HL-60 (cell line): ENCODE measurements at regions not wholly inside any gene's neighbourhood (a gene's known extent, or its start where the extent isn't known, plus 50 kb on each side); places are given as distances from the start of the nearest gene placed in this dataset.

Experiments used
- DNase-seq, 2 experiments: peaks; one replicate each; pipeline ENCODE4 v3.0.0-alpha.2; 2010 to 2020; ENCODE audit warnings: low read depth in 1 of 2, low spot score in 1 of 2
- H3K27ac ChIP-seq: fragments of 250-450 bp; sonication (Bioruptor Pico); replicated peaks from 2 replicates; pipeline ENCODE4 v1.5.1; 2020; ENCODE audit warnings: mild to moderate bottlenecking, moderate library complexity
- H3K27me3 ChIP-seq: fragments of 250-450 bp; sonication (Bioruptor Pico); 2 replicates; pipeline ENCODE4 v1.5.1; 2021; ENCODE audit warnings: mild to moderate bottlenecking, moderate library complexity; ENCODE audit not compliant: insufficient read depth, poor library complexity, severe bottlenecking
- H3K4me3 ChIP-seq: replicated peaks from 2 replicates; pipeline ENCODE4 v1.5.1; 2011; ENCODE audit warnings: mild to moderate bottlenecking, control low read depth, low read length; ENCODE audit not compliant: insufficient read depth
- CTCF ChIP-seq: IDR thresholded peaks from one replicate; pipeline ENCODE4 v1.5.1; 2011; ENCODE audit warnings: low read length, control low read depth, inconsistent platforms; ENCODE audit not compliant: insufficient read depth
- GABPA ChIP-seq: IDR thresholded peaks from 2 replicates; pipeline ENCODE4 v1.6.1; 2012; ENCODE audit warnings: low read depth
- POLR2AphosphoS5 ChIP-seq: IDR thresholded peaks from 2 replicates; pipeline ENCODE4 v1.6.1; 2012; ENCODE audit warnings: low read depth
- REST ChIP-seq: IDR thresholded peaks from 2 replicates; pipeline ENCODE4 v1.6.1; 2012; ENCODE audit warnings: low read depth; ENCODE audit not compliant: insufficient replicate concordance
- SPI1 ChIP-seq: IDR thresholded peaks from 2 replicates; pipeline ENCODE4 v1.6.1; 2012; ENCODE audit warnings: low read depth, mild to moderate bottlenecking, borderline replicate concordance

- no peak overlapping the region for H3K27ac ChIP-seq
- TF ChIP-seq POLR2AphosphoS5 (no peak), CTCF (no peak), SPI1 (no peak), GABPA (no peak), REST (no peak)
These were observed 360.5 kb downstream of the KCNRG start for GRCh38 chr13:50375792-50376191.

GRCh38 chr13:50376895-50377575 lies 361.8 kb downstream of the KCNRG start:
- Histone ChIP-seq H3K4me3 (no peak overlapping the region), H3K27ac (no peak overlapping the region), H3K27me3 (no peaks in the 10 kb centered on the region)
- no peak for DNase-seq
- TF ChIP-seq POLR2AphosphoS5 (no peak), GABPA (no peak), REST (no peak), CTCF (no peak), SPI1 (no peak)

More at GRCh38 chr13:50375792-50376191, 360.5 kb downstream of the KCNRG start:
- no peaks in the 10 kb centered on the region for H3K27me3 ChIP-seq
- H3K4me3 ChIP-seq = no peak overlapping the region
- no peak for DNase-seq

- no peak for DNase-seq
- Histone ChIP-seq H3K27me3 (no peaks in the 10 kb centered on the region), H3K4me3 (no peak overlapping the region), H3K27ac (no peak overlapping the region)
- TF ChIP-seq GABPA (no peak), CTCF (no peak), REST (no peak), SPI1 (no peak), POLR2AphosphoS5 (no peak)
These were observed 362.6 kb downstream of the KCNRG start for GRCh38 chr13:50377726-50378270.
